Neutrophil (primary cell): ENCODE measurements at regions not wholly inside any gene's neighbourhood (a gene's known extent, or its start where the extent isn't known, plus 50 kb on each side); places are given as distances from the start of the nearest gene placed in this dataset.

ENCODE experiments used
- H3K27ac ChIP-seq: fragments of 200-600 bp; sonication (generic); 2 replicates; pipeline ENCODE4 v1.5.1; 2016; ENCODE audit warnings: mild to moderate bottlenecking, moderate library complexity
- H3K27me3 ChIP-seq: fragments of 200-600 bp; sonication (generic); 2 replicates; pipeline ENCODE4 v1.6.0; 2016; ENCODE audit warnings: mild to moderate bottlenecking
- H3K36me3 ChIP-seq: fragments of 200-600 bp; sonication (generic); 2 replicates; pipeline ENCODE4 v1.5.1; 2017
- H3K4me1 ChIP-seq, 2 experiments: fragments of 200-600 bp in 1 of 2; sonication (generic) in 1 of 2; 1 replicate in 1 of 2; 2 replicates in 1 of 2; pipeline versions ENCODE4 v1.5.1 to v1.6.1; 2013 to 2016; ENCODE audit warnings: low read depth in 1 of 2, low read length in 1 of 2, mild to moderate bottlenecking in 1 of 2, moderate library complexity in 1 of 2; ENCODE audit not compliant: control insufficient read depth in 1 of 2, insufficient read depth in 1 of 2
- H3K4me3 ChIP-seq, 2 experiments: fragments of 200-600 bp in 1 of 2; sonication (generic) in 1 of 2; 1 replicate in 1 of 2; 2 replicates in 1 of 2; pipeline ENCODE4 v1.5.1; 2013 to 2016; ENCODE audit warnings: low read depth in 1 of 2, low read length in 1 of 2, mild to moderate bottlenecking in 1 of 2, moderate library complexity in 1 of 2
- H3K9me3 ChIP-seq: fragments of 200-600 bp; sonication (generic); 2 replicates; pipeline ENCODE4 v1.5.1; 2016
- TF ChIP-seq, protein P1 (sequence below): fragments of 200-600 bp; sonication (generic); IDR thresholded peaks from 2 replicates; pipeline ENCODE4 v1.5.1; 2016; ENCODE audit warnings: antibody characterized with exemption

DNA sequence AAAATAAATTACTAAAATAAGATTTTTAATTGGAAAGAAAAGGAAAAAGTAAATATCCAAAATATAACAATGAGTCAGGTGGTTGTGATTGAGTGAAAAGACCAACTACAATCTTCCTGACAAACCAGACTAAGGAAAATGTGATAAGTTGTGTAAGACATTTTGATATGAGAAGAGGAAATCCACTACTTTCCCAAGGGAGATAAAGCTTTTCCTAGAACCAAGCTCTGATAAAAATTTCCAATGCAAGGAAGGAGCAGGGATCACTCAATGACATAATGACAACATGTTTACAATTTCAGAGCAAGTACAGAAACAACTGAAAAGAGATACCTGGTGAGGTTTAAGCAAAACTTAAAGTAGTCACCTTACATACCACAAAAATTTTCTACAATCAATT lies 305.1 kb upstream of the RASGEF1B start:
- Histone ChIP-seq H3K4me1 (no peaks in the 10 kb centered on the region), H3K9me3 (no peaks in the 10 kb centered on the region), H3K27ac (no peak overlapping the region), H3K27me3 (no peaks in the 10 kb centered on the region), H3K4me3 (no peak overlapping the region), H3K36me3 (no peaks in the 10 kb centered on the region)
- TF ChIP-seq, protein P1, sequence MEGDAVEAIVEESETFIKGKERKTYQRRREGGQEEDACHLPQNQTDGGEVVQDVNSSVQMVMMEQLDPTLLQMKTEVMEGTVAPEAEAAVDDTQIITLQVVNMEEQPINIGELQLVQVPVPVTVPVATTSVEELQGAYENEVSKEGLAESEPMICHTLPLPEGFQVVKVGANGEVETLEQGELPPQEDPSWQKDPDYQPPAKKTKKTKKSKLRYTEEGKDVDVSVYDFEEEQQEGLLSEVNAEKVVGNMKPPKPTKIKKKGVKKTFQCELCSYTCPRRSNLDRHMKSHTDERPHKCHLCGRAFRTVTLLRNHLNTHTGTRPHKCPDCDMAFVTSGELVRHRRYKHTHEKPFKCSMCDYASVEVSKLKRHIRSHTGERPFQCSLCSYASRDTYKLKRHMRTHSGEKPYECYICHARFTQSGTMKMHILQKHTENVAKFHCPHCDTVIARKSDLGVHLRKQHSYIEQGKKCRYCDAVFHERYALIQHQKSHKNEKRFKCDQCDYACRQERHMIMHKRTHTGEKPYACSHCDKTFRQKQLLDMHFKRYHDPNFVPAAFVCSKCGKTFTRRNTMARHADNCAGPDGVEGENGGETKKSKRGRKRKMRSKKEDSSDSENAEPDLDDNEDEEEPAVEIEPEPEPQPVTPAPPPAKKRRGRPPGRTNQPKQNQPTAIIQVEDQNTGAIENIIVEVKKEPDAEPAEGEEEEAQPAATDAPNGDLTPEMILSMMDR = no peak

DNA sequence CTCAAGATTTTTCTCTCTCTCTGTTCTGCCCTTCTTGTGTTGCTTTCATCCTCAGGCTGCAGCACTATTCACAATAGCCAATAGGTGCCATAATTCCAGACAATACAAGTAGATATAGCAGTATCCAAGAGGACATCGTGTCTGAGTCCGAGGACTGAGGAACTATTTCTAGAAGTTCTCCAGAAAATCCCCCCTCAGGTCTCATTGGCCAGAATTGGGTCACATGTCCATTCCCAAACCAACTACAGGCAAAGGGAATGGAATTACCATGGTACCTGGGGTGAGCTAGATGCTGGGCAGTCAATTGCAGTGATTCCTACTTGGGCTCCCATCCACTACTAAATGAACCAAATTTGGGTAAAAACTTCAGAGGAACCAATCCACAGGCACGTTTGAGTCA lies 301.9 kb upstream of the RASGEF1B start:
- TF ChIP-seq, protein P1 = no peak
- H3K4me1 ChIP-seq = no peaks in the 10 kb centered on the region
- no peak overlapping the region for H3K27ac ChIP-seq
- H3K4me3 ChIP-seq = no peak overlapping the region
- no peaks in the 10 kb centered on the region for H3K27me3 ChIP-seq
- H3K9me3 ChIP-seq = no peaks in the 10 kb centered on the region
- no peaks in the 10 kb centered on the region for H3K36me3 ChIP-seq

- no peaks in the 10 kb centered on the region for H3K9me3 ChIP-seq
Observed at GRCh38 chr4:81771721-81772120, 300.0 kb upstream of the RASGEF1B start.

GRCh38 chr4:81769244-81769643 lies 297.5 kb upstream of the RASGEF1B start:
- TF ChIP-seq, protein P1 = no peak
- no peaks in the 10 kb centered on the region for H3K9me3 ChIP-seq
- H3K4me3 ChIP-seq = no peak overlapping the region
- no peaks in the 10 kb centered on the region for H3K4me1 ChIP-seq
- no peaks in the 10 kb centered on the region for H3K36me3 ChIP-seq
- no peak overlapping the region for H3K27ac ChIP-seq
- H3K27me3 ChIP-seq = no peaks in the 10 kb centered on the region

More at GRCh38 chr4:81771721-81772120, 300.0 kb upstream of the RASGEF1B start:
- Histone ChIP-seq H3K27me3 (no peaks in the 10 kb centered on the region), H3K36me3 (no peaks in the 10 kb centered on the region), H3K27ac (no peak overlapping the region), H3K4me3 (no peak overlapping the region), H3K4me1 (no peaks in the 10 kb centered on the region)
- TF ChIP-seq, protein P1 = no peak

DNA sequence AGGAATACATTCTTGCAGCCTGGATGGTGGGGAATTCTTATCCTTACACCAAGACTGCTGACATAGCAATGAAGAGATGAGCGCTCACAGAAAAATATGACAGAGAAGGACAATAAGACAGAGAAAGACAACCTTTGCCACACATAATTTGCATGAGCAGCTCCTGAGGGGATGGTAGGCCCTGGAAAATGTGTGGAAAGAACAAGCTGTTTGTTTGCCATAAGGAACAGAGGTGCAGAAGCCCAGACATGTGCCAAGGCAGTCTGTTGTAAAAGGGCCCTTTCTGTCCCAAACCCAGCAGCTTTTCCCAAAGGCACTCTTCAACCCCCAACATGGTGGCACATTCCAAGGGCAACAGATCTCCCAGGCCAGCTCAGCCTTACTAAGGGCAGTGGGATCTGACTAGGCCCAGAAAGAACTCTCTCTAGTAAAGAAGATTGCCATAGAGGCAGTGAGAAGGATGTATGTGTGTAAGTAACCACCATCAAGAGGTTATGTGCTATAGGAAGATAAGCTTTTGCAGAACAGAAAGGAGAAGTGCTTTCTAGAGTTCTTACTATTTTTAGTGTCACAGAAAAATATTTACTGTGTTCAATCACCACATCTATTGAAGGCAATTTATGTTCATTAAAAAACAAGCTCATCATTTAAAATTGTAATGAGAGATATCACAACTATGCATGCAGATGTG lies 287.0 kb upstream of the RASGEF1B start:
- H3K4me3 ChIP-seq = no peak overlapping the region
- no peaks in the 10 kb centered on the region for H3K27me3 ChIP-seq
- no peak overlapping the region for H3K27ac ChIP-seq

More for the DNA sequence above, 287.0 kb upstream of the RASGEF1B start:
- no peaks in the 10 kb centered on the region for H3K9me3 ChIP-seq
- TF ChIP-seq, protein P1 = no peak
- no peaks in the 10 kb centered on the region for H3K36me3 ChIP-seq
- no peaks in the 10 kb centered on the region for H3K4me1 ChIP-seq
